ENCODE measurements at regions not wholly inside any gene's neighbourhood (a gene's known extent, or its start where the extent isn't known, plus 50 kb on each side); places are given as distances from the start of the nearest gene placed in this dataset.

DNA sequence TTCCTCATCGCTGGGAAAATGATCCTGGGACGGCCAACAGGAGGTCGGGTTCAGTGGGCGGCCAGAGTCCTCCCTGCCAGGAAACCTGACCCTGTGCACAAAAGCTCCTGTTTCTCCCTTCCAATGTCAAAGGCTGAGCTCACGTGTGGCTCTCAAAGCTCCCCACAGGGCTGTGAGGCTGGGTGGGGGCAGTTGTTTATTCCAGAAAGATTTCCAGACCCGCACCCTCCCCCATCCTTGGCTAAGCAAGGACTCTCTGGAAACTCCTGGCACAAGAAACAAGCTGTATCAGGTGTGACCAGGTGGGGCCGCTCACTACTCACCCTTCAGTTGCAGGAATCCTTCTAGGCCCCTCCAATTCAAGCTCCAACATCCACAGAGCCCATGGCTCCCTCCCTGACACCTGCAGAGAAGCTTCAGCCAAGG lies 131.9 kb downstream of the SHANK2 start:
- H3K9me3 ChIP-seq, result no peaks in the 10 kb centered on the region
- DNase-seq (peak; percentile 69 to 81 (median 77)), ATAC-seq (peak; percentile 84)
- WGBS, 2 donors, result 10 to 16% methylated on average over 3 to 7 of the region's 7 CpGs
- intact Hi-C loops (cut with DNase I), result no loop called here
- no peak overlapping the region for H3K4me3 ChIP-seq
- no peaks in the 10 kb centered on the region for H3K27me3 ChIP-seq
- peak overlapping the region in 3 of 4 donors; percentile 38 to 62 (median 47) for H3K27ac ChIP-seq
- no peaks in the 10 kb centered on the region for H3K36me3 ChIP-seq (replicated peaks in 1 of 2; ENCODE audit: insufficient read depth in 1 of 2, low read depth in 2 of 2)
- H3K4me1 ChIP-seq, result peaks cover 9% of the 10 kb centered on the region
- no peak for TF ChIP-seq POLR2A (IDR thresholded peaks at IDR 0.05)
- TF ChIP-seq, protein P1, sequence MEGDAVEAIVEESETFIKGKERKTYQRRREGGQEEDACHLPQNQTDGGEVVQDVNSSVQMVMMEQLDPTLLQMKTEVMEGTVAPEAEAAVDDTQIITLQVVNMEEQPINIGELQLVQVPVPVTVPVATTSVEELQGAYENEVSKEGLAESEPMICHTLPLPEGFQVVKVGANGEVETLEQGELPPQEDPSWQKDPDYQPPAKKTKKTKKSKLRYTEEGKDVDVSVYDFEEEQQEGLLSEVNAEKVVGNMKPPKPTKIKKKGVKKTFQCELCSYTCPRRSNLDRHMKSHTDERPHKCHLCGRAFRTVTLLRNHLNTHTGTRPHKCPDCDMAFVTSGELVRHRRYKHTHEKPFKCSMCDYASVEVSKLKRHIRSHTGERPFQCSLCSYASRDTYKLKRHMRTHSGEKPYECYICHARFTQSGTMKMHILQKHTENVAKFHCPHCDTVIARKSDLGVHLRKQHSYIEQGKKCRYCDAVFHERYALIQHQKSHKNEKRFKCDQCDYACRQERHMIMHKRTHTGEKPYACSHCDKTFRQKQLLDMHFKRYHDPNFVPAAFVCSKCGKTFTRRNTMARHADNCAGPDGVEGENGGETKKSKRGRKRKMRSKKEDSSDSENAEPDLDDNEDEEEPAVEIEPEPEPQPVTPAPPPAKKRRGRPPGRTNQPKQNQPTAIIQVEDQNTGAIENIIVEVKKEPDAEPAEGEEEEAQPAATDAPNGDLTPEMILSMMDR (IDR thresholded peaks at IDR 0.05), result peak; percentile 35 to 83 (median 75)

- H3K4me1 ChIP-seq, result peaks cover 9% of the 10 kb centered on the region
- DNase-seq (no peak), ATAC-seq (no peak)
- TF ChIP-seq, protein P1 (IDR thresholded peaks at IDR 0.05), result no peak
- TF ChIP-seq POLR2A (IDR thresholded peaks at IDR 0.05), result no peak
- no peaks in the 10 kb centered on the region for H3K36me3 ChIP-seq (replicated peaks in 1 of 2; ENCODE audit: insufficient read depth in 1 of 2, low read depth in 2 of 2)
- no peak overlapping the region for H3K4me3 ChIP-seq
- H3K9me3 ChIP-seq, result no peaks in the 10 kb centered on the region
- 63 to 70% methylated on average over 9 of the region's 9 CpGs for WGBS, 2 donors
- intact Hi-C loops (cut with DNase I), result loop anchor here (10.0 kb wide), 1 partner anchor 225 kb away; no protein-coding TSS in a partner anchor
- no peaks in the 10 kb centered on the region for H3K27me3 ChIP-seq
- peak overlapping the region in 3 of 4 donors; percentile 38 to 62 (median 47) for H3K27ac ChIP-seq
These were observed 132.6 kb downstream of the SHANK2 start for GRCh38 chr11:71119656-71120269.

GRCh38 chr11:71118671-71119250 lies 133.6 kb downstream of the SHANK2 start:
- 88 to 89% methylated on average over 12 to 20 of the region's 20 CpGs for WGBS, 2 donors
- intact Hi-C loops (cut with DNase I), result loop anchor here (10.0 kb wide), 1 partner anchor 226 kb away; no protein-coding TSS in a partner anchor
- H3K27me3 ChIP-seq, result no peaks in the 10 kb centered on the region
- no peaks in the 10 kb centered on the region for H3K9me3 ChIP-seq
- ATAC-seq, result no peak
- H3K27ac ChIP-seq, result no peak overlapping the region
- H3K4me1 ChIP-seq, result peaks cover 11% of the 10 kb centered on the region
- H3K4me3 ChIP-seq, result no peak overlapping the region
- TF ChIP-seq, protein P1 (IDR thresholded peaks at IDR 0.05), result no peak
- H3K36me3 ChIP-seq (replicated peaks in 1 of 2; ENCODE audit: insufficient read depth in 1 of 2, low read depth in 2 of 2), result no peaks in the 10 kb centered on the region
- DNase-seq, result no peak

GRCh38 chr11:71117311-71117710 lies 135.1 kb downstream of the SHANK2 start:
- ATAC-seq (no peak), DNase-seq (no peak)
- intact Hi-C loops (cut with DNase I), result loop anchor here (10.0 kb wide), 1 partner anchor 227 kb away; no protein-coding TSS in a partner anchor
- Histone ChIP-seq H3K4me3 (no peak overlapping the region), H3K27me3 (no peaks in the 10 kb centered on the region), H3K36me3 (replicated peaks in 1 of 2; ENCODE audit: insufficient read depth in 1 of 2, low read depth in 2 of 2) (no peaks in the 10 kb centered on the region), H3K27ac (no peak overlapping the region), H3K4me1 (peaks cover 16% of the 10 kb centered on the region), H3K9me3 (no peaks in the 10 kb centered on the region)
- TF ChIP-seq, protein P1 (IDR thresholded peaks at IDR 0.05), result no peak
- TF ChIP-seq POLR2A (IDR thresholded peaks at IDR 0.05), result no peak
- 72 to 77% methylated on average over 5 of the region's 5 CpGs for WGBS, 2 donors
